HEK293 (cell line): ENCODE measurements at regions not wholly inside any gene's neighbourhood (a gene's known extent, or its start where the extent isn't known, plus 50 kb on each side); places are given as distances from the start of the nearest gene placed in this dataset.

Experiments
- CTCF ChIA-PET: fragments of 350-600 bp; formaldehyde crosslinking; extraction: SDS; loops from one replicate; lab custom pipeline; 2021; ENCODE audit warnings: antibody characterized with exemption; lab: Yijun Ruan, JAX
- POLR2A ChIA-PET: fragments of 300-600 bp; formaldehyde crosslinking; extraction: SDS; loops from one replicate; lab custom pipeline; 2020; ENCODE audit warnings: antibody characterized with exemption, inconsistent platforms; lab: Yijun Ruan, JAX
- H3K27ac ChIP-seq: fragments of 200-500 bp; sonication (Bioruptor generic); 2 replicates; pipeline ENCODE4 v1.5.1; 2014; ENCODE audit warnings: low read depth, low read length, control low read depth, inconsistent platforms; ENCODE audit errors: extremely low read depth
- H3K36me3 ChIP-seq, 2 experiments: fragments of 200-500 bp in 1 of 2; sonication (Bioruptor generic) in 1 of 2; 1 replicate in 1 of 2; 2 replicates in 1 of 2; pipeline ENCODE4 v1.5.1; 2014 to 2017; ENCODE audit warnings: inconsistent platforms in 2 of 2, low read length in 2 of 2; ENCODE audit not compliant: control insufficient read depth in 2 of 2, insufficient read depth in 1 of 2
- H3K4me1 ChIP-seq: fragments of 200-500 bp; sonication (Bioruptor generic); 2 replicates; pipeline ENCODE4 v1.5.1; 2014; ENCODE audit warnings: mild to moderate bottlenecking, low read length, inconsistent platforms; ENCODE audit not compliant: control insufficient read depth, insufficient read depth
- H3K4me3 ChIP-seq: 2 replicates; pipeline ENCODE4 v1.5.1; 2011; ENCODE audit warnings: low read depth, mild to moderate bottlenecking, control low read depth, low read length, moderate library complexity
- H3K9me3 ChIP-seq: fragments of 200-500 bp; sonication (Bioruptor generic); 2 replicates; pipeline ENCODE4 v1.5.1; 2014; ENCODE audit warnings: low read depth, low read length, inconsistent platforms; ENCODE audit not compliant: control insufficient read depth, insufficient read depth
- GLI2 ChIP-seq: fragments of 450-650 bp; formaldehyde crosslinking; IDR thresholded peaks from 2 replicates; pipeline ENCODE4; 2017; ENCODE audit warnings: missing biosample characterization, missing genetic modification characterization, low read depth, borderline replicate concordance
- INSM2 ChIP-seq: fragments of 450-650 bp; formaldehyde crosslinking; IDR thresholded peaks from 2 replicates; pipeline ENCODE4 v1.5.1; 2016; ENCODE audit warnings: missing biosample characterization, missing genetic modification characterization
- SETDB1 ChIP-seq: IDR thresholded peaks from one replicate; pipeline ENCODE4 v1.6.1; 2017; ENCODE audit warnings: mild to moderate bottlenecking, low read length, moderate library complexity, mixed read lengths; ENCODE audit not compliant: insufficient read length
- WT1 ChIP-seq: fragments of 450-650 bp; formaldehyde crosslinking; IDR thresholded peaks from 2 replicates; pipeline ENCODE4 v1.5.1; 2016; ENCODE audit warnings: missing biosample characterization, missing genetic modification characterization
- ZBTB20 ChIP-seq: fragments of 450-650 bp; formaldehyde crosslinking; IDR thresholded peaks from 2 replicates; pipeline ENCODE4 v1.5.1; 2016; ENCODE audit warnings: missing biosample characterization, missing genetic modification characterization
- ZNF19 ChIP-seq: fragments of 450-650 bp; formaldehyde crosslinking; IDR thresholded peaks from 2 replicates; pipeline ENCODE4; 2016; ENCODE audit warnings: missing biosample characterization, missing genetic modification characterization, low read depth
- ZNF2 ChIP-seq: fragments of 450-650 bp; formaldehyde crosslinking; IDR thresholded peaks from 2 replicates; pipeline ENCODE4 v1.5.1; 2016; ENCODE audit warnings: missing biosample characterization, missing genetic modification characterization
- ZNF221 ChIP-seq: fragments of 450-650 bp; formaldehyde crosslinking; IDR thresholded peaks from 2 replicates; pipeline ENCODE4 v1.5.1; 2017; ENCODE audit warnings: missing biosample characterization, missing genetic modification characterization, borderline replicate concordance
- ZNF239 ChIP-seq: fragments of 450-650 bp; formaldehyde crosslinking; IDR thresholded peaks from 2 replicates; pipeline ENCODE4 v1.5.1; 2016; ENCODE audit warnings: missing biosample characterization, missing genetic modification characterization
- ZNF26 ChIP-seq: fragments of 450-650 bp; formaldehyde crosslinking; IDR thresholded peaks from 2 replicates; pipeline ENCODE4 v1.5.1; 2016; ENCODE audit warnings: missing biosample characterization, missing genetic modification characterization
- ZNF274 ChIP-seq, 2 experiments: fragments of 200-500 bp in 1 of 2; fragments of 450-650 bp in 1 of 2; sonication (Bioruptor generic) in 1 of 2; formaldehyde crosslinking in 1 of 2; IDR thresholded peaks; 2 replicates each; pipeline versions ENCODE4 v1.5.1 to v1.6.1; 2014 to 2016; ENCODE audit warnings: borderline replicate concordance in 1 of 2, inconsistent platforms in 1 of 2, low read length in 1 of 2, missing biosample characterization in 1 of 2, missing genetic modification characterization in 1 of 2
- ZNF37A ChIP-seq: fragments of 450-650 bp; IDR thresholded peaks from 2 replicates; pipeline ENCODE4 v1.5.1; 2018; ENCODE audit warnings: missing biosample characterization, missing genetic modification characterization
- ZNF391 ChIP-seq: fragments of 450-650 bp; formaldehyde crosslinking; IDR thresholded peaks from 2 replicates; pipeline ENCODE4 v1.5.1; 2016; ENCODE audit warnings: low read depth, missing biosample characterization, missing genetic modification characterization, borderline replicate concordance
- ZNF423 ChIP-seq: fragments of 450-650 bp; formaldehyde crosslinking; IDR thresholded peaks from 2 replicates; pipeline ENCODE4 v1.5.1; 2016; ENCODE audit warnings: missing biosample characterization, missing genetic modification characterization
- ZNF510 ChIP-seq: fragments of 450-650 bp; formaldehyde crosslinking; IDR thresholded peaks from 2 replicates; pipeline ENCODE4 v1.5.1; 2018; ENCODE audit warnings: mild to moderate bottlenecking, missing genetic modification characterization, missing biosample characterization; ENCODE audit not compliant: insufficient replicate concordance
- ZNF514 ChIP-seq: fragments of 450-650 bp; formaldehyde crosslinking; IDR thresholded peaks from 2 replicates; pipeline ENCODE4 v1.5.1; 2016; ENCODE audit warnings: missing biosample characterization, missing genetic modification characterization
- ZNF530 ChIP-seq: fragments of 450-650 bp; formaldehyde crosslinking; IDR thresholded peaks from 2 replicates; pipeline ENCODE4 v1.5.1; 2016; ENCODE audit warnings: low read depth, missing biosample characterization, missing genetic modification characterization
- ZNF585B ChIP-seq: fragments of 450-650 bp; formaldehyde crosslinking; IDR thresholded peaks from 2 replicates; pipeline ENCODE4 v1.5.1; 2016; ENCODE audit warnings: missing biosample characterization, missing genetic modification characterization
- ZNF610 ChIP-seq: fragments of 450-650 bp; formaldehyde crosslinking; IDR thresholded peaks from 2 replicates; pipeline ENCODE4 v1.5.1; 2016; ENCODE audit warnings: missing biosample characterization, missing genetic modification characterization, borderline replicate concordance
- ZNF645 ChIP-seq: fragments of 450-650 bp; formaldehyde crosslinking; IDR thresholded peaks from 2 replicates; pipeline ENCODE4; 2016; ENCODE audit warnings: missing biosample characterization, missing genetic modification characterization
- ZNF777 ChIP-seq: fragments of 450-650 bp; formaldehyde crosslinking; IDR thresholded peaks from 2 replicates; pipeline ENCODE4 v1.5.1; 2017; ENCODE audit warnings: missing biosample characterization, missing genetic modification characterization, borderline replicate concordance
- ZNF843 ChIP-seq: fragments of 450-650 bp; formaldehyde crosslinking; IDR thresholded peaks from 2 replicates; pipeline ENCODE4 v1.5.1; 2016; ENCODE audit warnings: missing biosample characterization, missing genetic modification characterization
- ZXDB ChIP-seq: fragments of 450-650 bp; formaldehyde crosslinking; IDR thresholded peaks from 2 replicates; pipeline ENCODE4 v1.5.1; 2016; ENCODE audit warnings: missing biosample characterization, missing genetic modification characterization
- TF ChIP-seq, protein P1 (sequence below): fragments of 450-650 bp; formaldehyde crosslinking; IDR thresholded peaks from 2 replicates; pipeline ENCODE4 v1.5.1; 2016; ENCODE audit warnings: missing biosample characterization, missing genetic modification characterization
- TF ChIP-seq, protein P2 (sequence below): fragments of 450-650 bp; formaldehyde crosslinking; IDR thresholded peaks from 2 replicates; pipeline ENCODE4 v1.5.1; 2016; ENCODE audit warnings: missing biosample characterization, missing genetic modification characterization

DNA sequence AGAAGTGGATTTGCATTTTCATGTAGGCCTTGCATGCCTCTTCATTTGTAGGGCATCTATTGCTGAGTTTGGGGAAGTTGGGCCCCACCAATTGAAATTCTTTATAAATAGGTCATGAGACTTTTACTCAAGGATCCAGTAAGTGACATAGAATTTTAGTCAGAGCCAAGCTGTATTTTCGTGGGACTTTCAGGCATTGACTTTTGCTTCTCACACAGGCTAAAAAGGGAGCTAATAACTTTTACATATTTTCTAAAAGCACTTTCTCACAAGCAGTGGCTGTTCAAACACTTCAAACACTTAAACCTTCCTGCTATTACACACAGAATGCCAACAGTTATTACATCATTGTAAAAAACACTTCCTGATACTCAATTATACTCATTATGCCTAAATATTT, 260.5 kb downstream of the MSRB3 start:
- Histone ChIP-seq H3K9me3 (no peaks in the 10 kb centered on the region), H3K4me3 (no peak overlapping the region), H3K4me1 (peaks cover 8% of the 10 kb centered on the region; the same call in 1 of the 2 replicates), H3K36me3 (no peaks in the 10 kb centered on the region), H3K27ac (no peak overlapping the region)
- TF ChIP-seq ZNF37A (tag by site-specific recombination), result no peak
- TF ChIP-seq ZNF221 (tag by site-specific recombination), result no peak
- no peak for TF ChIP-seq ZNF530 (tag by site-specific recombination)
- no peak for TF ChIP-seq ZNF19 (tag by site-specific recombination)
- TF ChIP-seq ZBTB20 (tag by site-specific recombination), result no peak
- TF ChIP-seq ZNF777 (tag by site-specific recombination), result no peak
- no peak for TF ChIP-seq ZNF843 (tag by site-specific recombination)
- no peak for TF ChIP-seq ZNF645 (tag by site-specific recombination)
- no peak for TF ChIP-seq ZNF423
- no peak for TF ChIP-seq ZNF239 (tag by site-specific recombination)
- TF ChIP-seq GLI2 (tag by site-specific recombination), result no peak
- TF ChIP-seq ZXDB (tag by site-specific recombination), result no peak
- TF ChIP-seq ZNF391 (tag by site-specific recombination), result no peak
- no peak for TF ChIP-seq INSM2 (tag by site-specific recombination)
- TF ChIP-seq, protein P1, sequence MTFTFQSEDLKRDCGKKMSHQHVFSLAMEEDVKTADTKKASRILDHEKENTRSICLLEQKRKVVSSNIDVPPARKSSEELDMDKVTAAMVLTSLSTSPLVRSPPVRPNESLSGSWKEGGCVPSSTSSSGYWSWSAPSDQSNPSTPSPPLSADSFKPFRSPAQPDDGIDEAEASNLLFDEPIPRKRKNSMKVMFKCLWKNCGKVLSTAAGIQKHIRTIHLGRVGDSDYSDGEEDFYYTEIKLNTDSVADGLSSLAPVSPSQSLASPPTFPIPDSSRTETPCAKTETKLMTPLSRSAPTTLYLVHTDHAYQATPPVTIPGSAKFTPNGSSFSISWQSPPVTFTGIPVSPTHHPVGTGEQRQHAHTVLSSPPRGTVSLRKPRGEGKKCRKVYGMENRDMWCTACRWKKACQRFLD, result no peak
- TF ChIP-seq WT1 (tag by site-specific recombination), result no peak
- CTCF ChIA-PET, result no interaction called here
- POLR2A ChIA-PET, result no interaction called here

DNA sequence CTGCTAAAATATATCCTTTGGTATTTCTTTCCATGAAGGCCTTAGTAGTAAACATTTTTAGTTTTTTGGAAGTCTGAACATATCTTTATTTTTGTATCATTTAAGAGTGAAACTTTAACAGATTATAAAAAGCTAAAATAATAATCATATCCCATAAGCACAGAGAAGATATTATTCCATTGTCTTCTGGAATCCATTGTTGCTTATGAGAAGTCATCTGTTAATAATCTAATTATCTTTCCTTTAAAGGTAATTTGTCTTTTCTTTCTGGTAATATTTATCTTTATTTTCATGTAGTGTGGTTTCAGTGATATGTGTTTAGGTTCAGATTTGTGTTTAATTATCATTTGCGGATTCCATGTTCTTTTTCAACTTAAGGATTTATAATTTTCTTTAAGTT, 261.7 kb downstream of the MSRB3 start:
- Histone ChIP-seq H3K27ac (no peak overlapping the region), H3K36me3 (no peaks in the 10 kb centered on the region), H3K9me3 (no peaks in the 10 kb centered on the region), H3K4me3 (no peak overlapping the region), H3K4me1 (no peaks in the 10 kb centered on the region)
- POLR2A ChIA-PET, result no interaction called here
- CTCF ChIA-PET, result interaction anchor here (1.5 kb wide), 1 partner anchor 17 kb away, joined by 8 read pairs; no protein-coding TSS in a partner anchor
- no peak for TF ChIP-seq ZNF2 (tag by site-specific recombination)
- no peak for TF ChIP-seq ZNF514 (tag by site-specific recombination)
- TF ChIP-seq ZNF510 (tag by site-specific recombination), result peak; percentile 15
- TF ChIP-seq ZNF610 (tag by site-specific recombination), result peak; percentile 73
- TF ChIP-seq ZNF585B (tag by site-specific recombination), result no peak
- TF ChIP-seq SETDB1, result peak; percentile 96
- no peak for TF ChIP-seq ZNF274 (IDR thresholded peaks at IDR 0.05; ENCODE audit: low read length)
- no peak for TF ChIP-seq ZNF274 (tag by site-specific recombination; IDR thresholded peaks at IDR 0.05; ENCODE audit: borderline replicate concordance)
- TF ChIP-seq ZNF221 (tag by site-specific recombination), result no peak
- TF ChIP-seq, protein P2, sequence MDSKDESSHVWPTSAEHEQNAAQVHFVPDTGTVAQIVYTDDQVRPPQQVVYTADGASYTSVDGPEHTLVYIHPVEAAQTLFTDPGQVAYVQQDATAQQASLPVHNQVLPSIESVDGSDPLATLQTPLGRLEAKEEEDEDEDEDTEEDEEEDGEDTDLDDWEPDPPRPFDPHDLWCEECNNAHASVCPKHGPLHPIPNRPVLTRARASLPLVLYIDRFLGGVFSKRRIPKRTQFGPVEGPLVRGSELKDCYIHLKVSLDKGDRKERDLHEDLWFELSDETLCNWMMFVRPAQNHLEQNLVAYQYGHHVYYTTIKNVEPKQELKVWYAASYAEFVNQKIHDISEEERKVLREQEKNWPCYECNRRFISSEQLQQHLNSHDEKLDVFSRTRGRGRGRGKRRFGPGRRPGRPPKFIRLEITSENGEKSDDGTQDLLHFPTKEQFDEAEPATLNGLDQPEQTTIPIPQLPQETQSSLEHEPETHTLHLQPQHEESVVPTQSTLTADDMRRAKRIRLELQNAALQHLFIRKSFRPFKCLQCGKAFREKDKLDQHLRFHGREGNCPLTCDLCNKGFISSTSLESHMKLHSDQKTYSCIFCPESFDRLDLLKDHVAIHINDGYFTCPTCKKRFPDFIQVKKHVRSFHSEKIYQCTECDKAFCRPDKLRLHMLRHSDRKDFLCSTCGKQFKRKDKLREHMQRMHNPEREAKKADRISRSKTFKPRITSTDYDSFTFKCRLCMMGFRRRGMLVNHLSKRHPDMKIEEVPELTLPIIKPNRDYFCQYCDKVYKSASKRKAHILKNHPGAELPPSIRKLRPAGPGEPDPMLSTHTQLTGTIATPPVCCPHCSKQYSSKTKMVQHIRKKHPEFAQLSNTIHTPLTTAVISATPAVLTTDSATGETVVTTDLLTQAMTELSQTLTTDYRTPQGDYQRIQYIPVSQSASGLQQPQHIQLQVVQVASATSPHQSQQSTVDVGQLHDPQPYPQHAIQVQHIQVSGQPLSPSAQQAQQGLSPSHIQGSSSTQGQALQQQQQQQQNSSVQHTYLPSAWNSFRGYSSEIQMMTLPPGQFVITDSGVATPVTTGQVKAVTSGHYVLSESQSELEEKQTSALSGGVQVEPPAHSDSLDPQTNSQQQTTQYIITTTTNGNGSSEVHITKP (tag by site-specific recombination), result no peak
- peak; percentile 32; the same call in 1 of the 2 replicates for TF ChIP-seq ZNF26 (tag by site-specific recombination)
